IMR-90 (cell line): ENCODE measurements at regions not wholly inside any gene's neighbourhood (a gene's known extent, or its start where the extent isn't known, plus 50 kb on each side); places are given as distances from the start of the nearest gene placed in this dataset.

ENCODE experiments used
- ATAC-seq: fragments of 200-7000 bp; cut with Tn5 transposase; 2 replicates; pipeline ENCODE4 v1.9.1; 2020; ENCODE audit warnings: low read depth, mild to moderate bottlenecking, moderate library complexity
- BruUV-seq: library from RNA; stranded (reverse); fragments of 400-500 nt; replicated peaks from 2 replicates; lab custom pipeline; 2021; lab: Mats Ljungman, UMichigan
- CTCF ChIA-PET: fragments of 300-600 bp; formaldehyde crosslinking; extraction: SDS; loops from one replicate; lab custom pipeline; 2021; ENCODE audit warnings: antibody characterized with exemption; lab: Yijun Ruan, JAX
- POLR2A ChIA-PET: fragments of 300-600 bp; sonication (Branson Sonifier 250); formaldehyde crosslinking; loops from one replicate; lab custom pipeline; 2022; ENCODE audit warnings: antibody characterized with exemption; ENCODE audit not compliant: unreplicated experiment; lab: Charles Lee
- DNase-seq: peaks from one replicate; pipeline ENCODE4 v3.0.0; 2013
- H2AFZ ChIP-seq: replicated peaks from 2 replicates; pipeline ENCODE3; 2013; ENCODE audit warnings: low read length, mild to moderate bottlenecking; ENCODE audit not compliant: poor library complexity
- H2AK5ac ChIP-seq: 2 replicates; pipeline ENCODE4 v1.6.1; 2013; ENCODE audit warnings: low read depth, low read length, inconsistent platforms
- H2AK9ac ChIP-seq: replicated peaks from 2 replicates; pipeline ENCODE3; 2013; ENCODE audit warnings: mild to moderate bottlenecking, low read depth, low read length, moderate library complexity; ENCODE audit not compliant: poor library complexity
- H2BK120ac ChIP-seq: 2 replicates; pipeline ENCODE4 v1.6.1; 2013; ENCODE audit warnings: low read depth, low read length, inconsistent platforms
- H2BK15ac ChIP-seq: 3 replicates; pipeline ENCODE4 v1.6.1; 2013; ENCODE audit warnings: low read depth, low read length, inconsistent platforms
- H2BK20ac ChIP-seq: 2 replicates; pipeline ENCODE4 v1.6.1; 2013; ENCODE audit warnings: low read depth, mild to moderate bottlenecking, inconsistent platforms, low read length, moderate library complexity
- H2BK5ac ChIP-seq: 2 replicates; pipeline ENCODE4 v1.6.1; 2013; ENCODE audit warnings: mild to moderate bottlenecking, low read depth, low read length, inconsistent platforms; ENCODE audit not compliant: poor library complexity, severe bottlenecking
- H3K14ac ChIP-seq: replicated peaks from 2 replicates; pipeline ENCODE4 v1.6.1; 2013; ENCODE audit warnings: low read depth, low read length, inconsistent platforms
- H3K18ac ChIP-seq: 2 replicates; pipeline ENCODE4 v1.6.1; 2013; ENCODE audit warnings: low read depth, low read length, control low read depth
- H3K23ac ChIP-seq: 2 replicates; pipeline ENCODE4 v1.6.1; 2013; ENCODE audit warnings: low read depth, low read length, inconsistent platforms
- H3K27ac ChIP-seq: 2 replicates; pipeline ENCODE4 v1.5.1; 2013; ENCODE audit warnings: mild to moderate bottlenecking, control low read depth, low read length; ENCODE audit not compliant: insufficient read depth
- H3K27me3 ChIP-seq: 2 replicates; pipeline ENCODE4 v1.6.1; 2013; ENCODE audit warnings: low read length; ENCODE audit not compliant: control insufficient read depth, insufficient read depth
- H3K36me3 ChIP-seq: 2 replicates; pipeline ENCODE4 v1.6.1; 2013; ENCODE audit warnings: low read length, mixed read lengths; ENCODE audit not compliant: control insufficient read depth, insufficient read depth
- H3K4ac ChIP-seq: 2 replicates; pipeline ENCODE4 v1.6.1; 2013; ENCODE audit warnings: low read depth, low read length, inconsistent platforms
- H3K4me1 ChIP-seq: 2 replicates; pipeline ENCODE4 v1.6.1; 2013; ENCODE audit warnings: low read length, mixed read lengths; ENCODE audit not compliant: control insufficient read depth, insufficient read depth
- H3K4me2 ChIP-seq: 2 replicates; pipeline ENCODE4 v1.6.1; 2013; ENCODE audit warnings: low read depth, mild to moderate bottlenecking, control low read depth, low read length, moderate library complexity
- H3K4me3 ChIP-seq: 2 replicates; pipeline ENCODE4 v1.5.1; 2013; ENCODE audit warnings: low read depth, mild to moderate bottlenecking, control low read depth, low read length, moderate library complexity; ENCODE audit not compliant: insufficient read depth
- H3K56ac ChIP-seq: 2 replicates; pipeline ENCODE4 v1.6.1; 2013; ENCODE audit warnings: low read length, inconsistent platforms; ENCODE audit not compliant: insufficient read depth; ENCODE audit errors: extremely low read depth
- H3K79me1 ChIP-seq, 2 experiments: 2 replicates each; pipeline ENCODE4 v1.6.1; 2013; ENCODE audit warnings: low read length in 2 of 2, inconsistent platforms in 1 of 2, low read depth in 1 of 2
- H3K9ac ChIP-seq: 2 replicates; pipeline ENCODE4 v1.6.1; 2013; ENCODE audit warnings: low read depth, low read length, control low read depth
- H3K9me1 ChIP-seq: 2 replicates; pipeline ENCODE4 v1.6.1; 2013; ENCODE audit warnings: low read length, inconsistent platforms; ENCODE audit not compliant: insufficient read depth
- H3K9me3 ChIP-seq: 2 replicates; pipeline ENCODE4 v1.6.1; 2013; ENCODE audit warnings: low read length; ENCODE audit not compliant: control insufficient read depth, insufficient read depth
- H4K20me1 ChIP-seq: 2 replicates; pipeline ENCODE4 v1.6.1; 2013; ENCODE audit warnings: low read length, inconsistent platforms; ENCODE audit not compliant: insufficient read depth
- H4K5ac ChIP-seq: 2 replicates; pipeline ENCODE4 v1.6.1; 2013; ENCODE audit warnings: mild to moderate bottlenecking, low read depth, low read length, control low read depth
- H4K8ac ChIP-seq, 2 experiments: 2 replicates each; pipeline ENCODE4 v1.6.1; 2013; ENCODE audit warnings: low read depth in 2 of 2, low read length in 2 of 2, control low read depth in 1 of 2, inconsistent platforms in 1 of 2
- H4K91ac ChIP-seq: 2 replicates; pipeline ENCODE4 v1.6.1; 2013; ENCODE audit warnings: low read depth, low read length, inconsistent platforms; ENCODE audit not compliant: insufficient read depth
- BHLHE40 ChIP-seq: fragments of 150-350 bp; IDR thresholded peaks from 2 replicates; pipeline ENCODE4 v1.6.1; 2016; ENCODE audit warnings: mild to moderate bottlenecking, low read depth, low read length
- CEBPB ChIP-seq: IDR thresholded peaks from 2 replicates; pipeline ENCODE4 v1.6.1; 2012; ENCODE audit warnings: low read depth, low read length, improper control_type of control experiment
- CHD1 ChIP-seq: IDR thresholded peaks from 2 replicates; pipeline ENCODE4 v1.6.1; 2012; ENCODE audit warnings: low read depth, low read length, improper control_type of control experiment
- CTCF ChIP-seq: conservative IDR thresholded peaks from 2 replicates; pipeline ENCODE4 v1.5.1; 2012; ENCODE audit warnings: mild to moderate bottlenecking, low read depth, low read length, improper control_type of control experiment
- FOS ChIP-seq: fragments of 150-350 bp; IDR thresholded peaks from 2 replicates; pipeline ENCODE4 v1.6.1; 2016; ENCODE audit warnings: low read depth, low read length
- MAFK ChIP-seq: IDR thresholded peaks from 2 replicates; pipeline ENCODE4 v1.6.1; 2012; ENCODE audit warnings: low read depth, low read length, improper control_type of control experiment
- MAZ ChIP-seq: IDR thresholded peaks from 2 replicates; pipeline ENCODE4 v1.6.1; 2012; ENCODE audit warnings: low read depth, mild to moderate bottlenecking, low read length, improper control_type of control experiment, moderate library complexity, borderline replicate concordance
- MXI1 ChIP-seq: IDR thresholded peaks from 2 replicates; pipeline ENCODE4 v1.6.1; 2012; ENCODE audit warnings: low read depth, mild to moderate bottlenecking, low read length, moderate library complexity, borderline replicate concordance
- NFE2L2 ChIP-seq: fragments of 150-350 bp; IDR thresholded peaks from 2 replicates; pipeline ENCODE4 v1.6.1; 2016; ENCODE audit warnings: low read depth, mild to moderate bottlenecking, low read length
- POLR2A ChIP-seq: IDR thresholded peaks from 2 replicates; pipeline ENCODE4 v1.6.1; 2012; ENCODE audit warnings: mild to moderate bottlenecking, low read depth, low read length
- RAD21 ChIP-seq: IDR thresholded peaks from 2 replicates; pipeline ENCODE4 v1.6.1; 2012; ENCODE audit warnings: low read length, improper control_type of control experiment
- RCOR1 ChIP-seq: IDR thresholded peaks from 2 replicates; pipeline ENCODE4 v1.6.1; 2012; ENCODE audit warnings: mild to moderate bottlenecking, low read length, improper control_type of control experiment; ENCODE audit not compliant: insufficient replicate concordance
- RFX5 ChIP-seq: IDR thresholded peaks from 2 replicates; pipeline ENCODE4 v1.8.0; 2012; ENCODE audit warnings: low read depth, mild to moderate bottlenecking, low read length, moderate library complexity
- SMC3 ChIP-seq: fragments of 150-350 bp; IDR thresholded peaks from 2 replicates; pipeline ENCODE4 v1.6.1; 2016; ENCODE audit warnings: low read depth, mild to moderate bottlenecking, antibody characterized with exemption, low read length, moderate library complexity
- USF2 ChIP-seq: fragments of 150-350 bp; IDR thresholded peaks from 2 replicates; pipeline ENCODE4 v1.6.1; 2017; ENCODE audit warnings: mild to moderate bottlenecking, antibody characterized with exemption, low read length, low read depth
- WGBS, 2 experiments: methylation state at CpG; one replicate each; pipeline versions ENCODE4 v1.1.5 to v1.1.7; 2013; ENCODE audit warnings: missing lambda C conversion rate in 2 of 2; ENCODE audit not compliant: insufficient read length in 1 of 2; ENCODE audit errors: extremely low coverage in 2 of 2; 5-methylcytosine and 5-hydroxymethylcytosine counted together
- dilution Hi-C: fragments of 300-500 bp; cut with HindIII; formaldehyde crosslinking; loops from one replicate; pipeline ENCODE4 v1.14.3; 2018; ENCODE audit warnings: low sequenced_read_pairs; ENCODE audit not compliant: unreplicated experiment
- in situ Hi-C: fragments of 300-500 bp; cut with MboI; formaldehyde crosslinking; loops from 3 replicates; pipeline ENCODE4 v1.14.3; 2019; ENCODE audit warnings: low sequenced_read_pairs, inconsistent platforms, mixed read lengths
- intact Hi-C: fragments of 100-400 bp; cut with micrococcal nuclease; formaldehyde crosslinking; loops from 2 replicates; pipeline ENCODE4 v1.10.0; 2022
- TF ChIP-seq, protein P1 (sequence below): fragments of 150-350 bp; IDR thresholded peaks from 2 replicates; pipeline ENCODE4 v1.6.1; 2016; ENCODE audit warnings: low read depth, mild to moderate bottlenecking, low read length, moderate library complexity, borderline replicate concordance

- no peak overlapping the region for H3K4ac ChIP-seq
- no peak overlapping the region for H2BK15ac ChIP-seq
- no peak overlapping the region for H4K8ac ChIP-seq
- no peak overlapping the region for H3K14ac ChIP-seq
- H3K18ac ChIP-seq, result no peak overlapping the region
- no CpG with 5 or more reads among the region's 4 CpGs for WGBS, 2 experiments
- BruUV-seq, result no TSS peak
- peaks cover 2% of the 10 kb centered on the region for H3K27me3 ChIP-seq
- H2AFZ ChIP-seq, result no peak overlapping the region
- H3K27ac ChIP-seq, result no peak overlapping the region
- ChIA-PET POLR2A (no interaction called here), CTCF (no interaction called here)
- no peak overlapping the region for H2BK120ac ChIP-seq
- no peak overlapping the region for H2BK20ac ChIP-seq
- H3K9me1 ChIP-seq, result no peaks in the 10 kb centered on the region
- no peak overlapping the region for H3K4me2 ChIP-seq
- H4K91ac ChIP-seq, result no peak overlapping the region
- H3K23ac ChIP-seq, result no peak overlapping the region
- intact Hi-C loops (no loop called here), dilution Hi-C loops (no loop called here), in situ Hi-C loops (no loop called here)
- TF ChIP-seq CEBPB (no peak), FOS (no peak), CHD1 (no peak), BHLHE40 (no peak), MAZ (no peak), CTCF (no peak), RAD21 (no peak), RFX5 (no peak), MAFK (no peak), RCOR1 (no peak), POLR2A (no peak), NFE2L2 (no peak), USF2 (no peak), MXI1 (no peak), SMC3 (no peak)
- TF ChIP-seq, protein P1, sequence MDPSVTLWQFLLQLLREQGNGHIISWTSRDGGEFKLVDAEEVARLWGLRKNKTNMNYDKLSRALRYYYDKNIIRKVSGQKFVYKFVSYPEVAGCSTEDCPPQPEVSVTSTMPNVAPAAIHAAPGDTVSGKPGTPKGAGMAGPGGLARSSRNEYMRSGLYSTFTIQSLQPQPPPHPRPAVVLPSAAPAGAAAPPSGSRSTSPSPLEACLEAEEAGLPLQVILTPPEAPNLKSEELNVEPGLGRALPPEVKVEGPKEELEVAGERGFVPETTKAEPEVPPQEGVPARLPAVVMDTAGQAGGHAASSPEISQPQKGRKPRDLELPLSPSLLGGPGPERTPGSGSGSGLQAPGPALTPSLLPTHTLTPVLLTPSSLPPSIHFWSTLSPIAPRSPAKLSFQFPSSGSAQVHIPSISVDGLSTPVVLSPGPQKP, result no peak
- H2AK9ac ChIP-seq, result no peak overlapping the region
- H3K79me1 ChIP-seq, result no peaks in the 10 kb centered on the region
- no peak overlapping the region for H3K56ac ChIP-seq
- no peak for DNase-seq
- no peak overlapping the region for H3K4me3 ChIP-seq
- no peaks in the 10 kb centered on the region for H3K36me3 ChIP-seq
- H4K20me1 ChIP-seq, result no peaks in the 10 kb centered on the region
- no peak overlapping the region for H2BK5ac ChIP-seq
- H3K4me1 ChIP-seq, result no peaks in the 10 kb centered on the region
- ATAC-seq, result no peak
- H3K9ac ChIP-seq, result no peak overlapping the region
- no peak overlapping the region for H2AK5ac ChIP-seq
- no peaks in the 10 kb centered on the region for H3K9me3 ChIP-seq
- H4K5ac ChIP-seq, result no peak overlapping the region
These were observed 808.1 kb downstream of the CDH11 start for GRCh38 chr16:64313726-64314125.
